MCF 10A (cell line): ENCODE measurements at regions not wholly inside any gene's neighbourhood (a gene's known extent, or its start where the extent isn't known, plus 50 kb on each side); places are given as distances from the start of the nearest gene placed in this dataset.

Experiments used
- BruUV-seq: library from RNA; stranded (reverse); fragments of 400-500 nt; replicated peaks from 2 replicates; lab custom pipeline; 2021; lab: Mats Ljungman, UMichigan
- CTCF ChIA-PET: fragments of 300-600 bp; sonication (Branson Sonifier 250); formaldehyde crosslinking; extraction: SDS; loops from one replicate; lab custom pipeline; 2021; ENCODE audit warnings: antibody characterized with exemption, inconsistent platforms; lab: Yijun Ruan, JAX
- POLR2A ChIA-PET: fragments of 300-600, 350-650 bp; sonication (Branson Sonifier 250); formaldehyde crosslinking; extraction: SDS; loops from one replicate; lab custom pipeline; 2020; ENCODE audit warnings: antibody characterized with exemption, inconsistent platforms; lab: Yijun Ruan, JAX
- DNase-seq: peaks from one replicate; pipeline ENCODE4 v3.0.0-alpha.2; 2018; ENCODE audit not compliant: unreplicated experiment
- H3K27ac Mint-ChIP-seq: one replicate; pipeline ENCODE4 v1.8.0; 2022; ENCODE audit warnings: mild to moderate bottlenecking, low read depth, mixed read lengths; ENCODE audit not compliant: unreplicated experiment
- H3K27me3 Mint-ChIP-seq: one replicate; pipeline ENCODE4 v1.8.0; 2022; ENCODE audit warnings: mixed read lengths; ENCODE audit not compliant: insufficient read depth, unreplicated experiment
- H3K36me3 Mint-ChIP-seq: one replicate; pipeline ENCODE4 v1.8.0; 2022; ENCODE audit warnings: mild to moderate bottlenecking, moderate library complexity, mixed read lengths; ENCODE audit not compliant: insufficient read depth, unreplicated experiment
- H3K4me1 Mint-ChIP-seq: one replicate; pipeline ENCODE4 v1.8.0; 2022; ENCODE audit warnings: mixed read lengths; ENCODE audit not compliant: insufficient read depth, unreplicated experiment
- H3K4me3 Mint-ChIP-seq: one replicate; pipeline ENCODE4 v1.8.0; 2022; ENCODE audit warnings: mild to moderate bottlenecking, moderate library complexity, mixed read lengths; ENCODE audit not compliant: unreplicated experiment
- H3K9me3 Mint-ChIP-seq: one replicate; pipeline ENCODE4 v1.8.0; 2022; ENCODE audit warnings: mixed read lengths; ENCODE audit not compliant: unreplicated experiment
- CTCF ChIP-seq: fragments of 200-600 bp; IDR thresholded peaks from one replicate; pipeline ENCODE4 v1.8.0; 2022; ENCODE audit warnings: antibody characterized with exemption, mild to moderate bottlenecking; ENCODE audit not compliant: unreplicated experiment
- intact Hi-C: fragments of 100-400 bp; cut with micrococcal nuclease; formaldehyde crosslinking; loops from 2 replicates; pipeline ENCODE4 v1.14.1; 2022

- Mint-ChIP-seq H3K9me3 (no peaks in the 10 kb centered on the region), H3K36me3 (no peaks in the 10 kb centered on the region), H3K4me1 (peaks cover 9% of the 10 kb centered on the region), H3K4me3 (no peak overlapping the region), H3K27me3 (peaks cover 49% of the 10 kb centered on the region), H3K27ac (no peak overlapping the region)
- DNase-seq = no peak
- TF ChIP-seq CTCF = no peak
- intact Hi-C loops = no loop called here
- BruUV-seq = no TSS peak
- ChIA-PET POLR2A (no interaction called here), CTCF (no interaction called here)
These were observed 1077.6 kb upstream of the FOXG1 start for GRCh38 chr14:27688841-27689444.

- CTCF ChIA-PET = no interaction called here
- no peak for DNase-seq
- H3K9me3 Mint-ChIP-seq = peaks cover 33% of the 10 kb centered on the region
- no peak overlapping the region for H3K27ac Mint-ChIP-seq
- POLR2A ChIA-PET = no interaction called here
- H3K27me3 Mint-ChIP-seq = no peaks in the 10 kb centered on the region
- H3K4me1 Mint-ChIP-seq = no peaks in the 10 kb centered on the region
- no peaks in the 10 kb centered on the region for H3K36me3 Mint-ChIP-seq
- no peak overlapping the region for H3K4me3 Mint-ChIP-seq
- TF ChIP-seq CTCF = no peak
- intact Hi-C loops = no loop called here
- BruUV-seq = no TSS peak
These were observed 1054.2 kb upstream of the FOXG1 start for GRCh38 chr14:27712364-27712763.

GRCh38 chr14:27715561-27715960 lies 1051.0 kb upstream of the FOXG1 start:
- no TSS peak for BruUV-seq
- H3K36me3 Mint-ChIP-seq = no peaks in the 10 kb centered on the region

GRCh38 chr14:27721760-27722159 lies 1044.8 kb upstream of the FOXG1 start:
- H3K27ac Mint-ChIP-seq = no peak overlapping the region
- intact Hi-C loops = no loop called here
- POLR2A ChIA-PET = no interaction called here
- CTCF ChIA-PET = interaction anchor here (0.6 kb wide), 1 partner anchor 78 kb away, joined by 3 read pairs; no protein-coding TSS in a partner anchor
- H3K4me1 Mint-ChIP-seq = no peaks in the 10 kb centered on the region
- H3K27me3 Mint-ChIP-seq = peaks cover 24% of the 10 kb centered on the region
- BruUV-seq = no TSS peak
- peaks cover 11% of the 10 kb centered on the region for H3K9me3 Mint-ChIP-seq
- H3K36me3 Mint-ChIP-seq = no peaks in the 10 kb centered on the region
- no peak overlapping the region for H3K4me3 Mint-ChIP-seq
- no peak for TF ChIP-seq CTCF
- no peak for DNase-seq

More at GRCh38 chr14:27715561-27715960, 1051.0 kb upstream of the FOXG1 start:
- Mint-ChIP-seq H3K27ac (no peak overlapping the region), H3K27me3 (no peaks in the 10 kb centered on the region), H3K9me3 (peaks cover 36% of the 10 kb centered on the region), H3K4me1 (no peaks in the 10 kb centered on the region), H3K4me3 (no peak overlapping the region)
- ChIA-PET POLR2A (interaction anchor here (0.6 kb wide), 1 partner anchor 1189 kb away, joined by 4 read pairs; no protein-coding TSS in a partner anchor), CTCF (no interaction called here)
- DNase-seq = no peak
- no peak for TF ChIP-seq CTCF
- intact Hi-C loops = no loop called here
